SK-N-SH (cell line): ENCODE measurements at regions not wholly inside any gene's neighbourhood (a gene's known extent, or its start where the extent isn't known, plus 50 kb on each side); places are given as distances from the start of the nearest gene placed in this dataset.

ENCODE experiments used
- CTCF ChIA-PET: fragments of 300-600, 350-600 bp; formaldehyde crosslinking; extraction: SDS; loops from one replicate; lab custom pipeline; 2021; lab: Yijun Ruan, JAX
- POLR2A ChIA-PET: fragments of 350-600 bp; sonication (Branson Sonifier 250); formaldehyde crosslinking; extraction: SDS; loops from one replicate; lab custom pipeline; 2020; ENCODE audit warnings: antibody characterized with exemption, inconsistent platforms; lab: Yijun Ruan, JAX
- DNase-seq: peaks from one replicate; pipeline ENCODE4 v3.0.0; 2012
- H2AFZ ChIP-seq: fragments of 200-600 bp; sonication (generic); 2 replicates; pipeline ENCODE4 v1.8.1; 2016; ENCODE audit warnings: antibody characterized with exemption, mild to moderate bottlenecking, low read depth
- H3F3A ChIP-seq: fragments of 200-600 bp; sonication (generic); replicated peaks from 2 replicates; pipeline ENCODE3; 2016; ENCODE audit warnings: antibody characterized with exemption, mild to moderate bottlenecking; ENCODE audit not compliant: insufficient read depth
- H3K27ac ChIP-seq, 2 experiments: fragments of 200-500 bp in 1 of 2; fragments of 200-600 bp in 1 of 2; sonication (Bioruptor generic) in 1 of 2; sonication (generic), shearing (Covaris generic) in 1 of 2; 2 replicates each; pipeline versions ENCODE4 v1.5.1 to v1.6.1; 2014 to 2016; ENCODE audit warnings: low read depth in 2 of 2, inconsistent platforms in 1 of 2, low read length in 1 of 2, mild to moderate bottlenecking in 1 of 2, mixed read lengths in 1 of 2
- H3K27me3 ChIP-seq: fragments of 200-600 bp; sonication (generic), shearing (Covaris generic); 2 replicates; pipeline ENCODE4 v1.6.1; 2016; ENCODE audit warnings: mixed run types; ENCODE audit not compliant: insufficient read depth
- H3K36me3 ChIP-seq, 2 experiments: fragments of 200-500 bp in 1 of 2; fragments of 200-600 bp in 1 of 2; sonication (Bioruptor generic) in 1 of 2; sonication (generic) in 1 of 2; replicated peaks in 1 of 2; 2 replicates each; pipeline versions ENCODE3 to v1.5.1; 2014 to 2016; ENCODE audit warnings: low read length in 1 of 2, mild to moderate bottlenecking in 1 of 2; ENCODE audit not compliant: insufficient read depth in 2 of 2, control insufficient read depth in 1 of 2
- H3K4me1 ChIP-seq, 2 experiments: fragments of 200-500 bp in 1 of 2; fragments of 200-600 bp in 1 of 2; sonication (Bioruptor generic) in 1 of 2; sonication (generic), shearing (Covaris generic) in 1 of 2; 2 replicates each; pipeline versions ENCODE4 v1.5.1 to v1.6.1; 2014 to 2016; ENCODE audit warnings: low read depth in 1 of 2, low read length in 1 of 2, mixed run types in 1 of 2; ENCODE audit not compliant: insufficient read depth in 2 of 2, control insufficient read depth in 1 of 2
- H3K4me2 ChIP-seq: fragments of 200-600 bp; sonication (generic), shearing (Covaris generic); 2 replicates; pipeline ENCODE4 v1.6.1; 2017; ENCODE audit warnings: mixed run types
- H3K4me3 ChIP-seq, 2 experiments: fragments of 200-500 bp in 1 of 2; fragments of 200-600 bp in 1 of 2; sonication (Bioruptor generic) in 1 of 2; sonication (generic), shearing (Covaris generic) in 1 of 2; 2 replicates each; pipeline versions ENCODE4 v1.5.1 to v1.8.1; 2014 to 2016; ENCODE audit warnings: low read depth in 2 of 2, inconsistent platforms in 1 of 2, low read length in 1 of 2, mild to moderate bottlenecking in 1 of 2, mixed read lengths in 1 of 2, moderate library complexity in 1 of 2
- H3K79me2 ChIP-seq: fragments of 200-600 bp; sonication (generic); 2 replicates; pipeline ENCODE4 v1.8.1; 2017; ENCODE audit warnings: mild to moderate bottlenecking; ENCODE audit not compliant: insufficient read depth
- H3K9ac ChIP-seq: fragments of 200-600 bp; sonication (generic); 2 replicates; pipeline ENCODE4 v1.6.1; 2017; ENCODE audit warnings: mixed run types
- H3K9me2 ChIP-seq: fragments of 200-600 bp; sonication (generic); 2 replicates; pipeline ENCODE4 v1.6.1; 2017; ENCODE audit warnings: mixed run types
- H3K9me3 ChIP-seq: fragments of 200-600 bp; sonication (generic); 2 replicates; pipeline ENCODE4 v1.6.1; 2017; ENCODE audit warnings: mixed run types, mild to moderate bottlenecking, moderate library complexity
- H4K20me1 ChIP-seq: fragments of 200-600 bp; sonication (generic); 2 replicates; pipeline ENCODE4 v1.6.1; 2017; ENCODE audit warnings: mild to moderate bottlenecking, mixed run types; ENCODE audit not compliant: insufficient read depth
- CHD2 ChIP-seq: fragments of 150-350 bp; IDR thresholded peaks from 2 replicates; pipeline ENCODE4 v1.6.1; 2018; ENCODE audit warnings: low read length; ENCODE audit not compliant: partially characterized antibody
- EP300 ChIP-seq, 2 experiments: IDR thresholded peaks; 2 replicates each; pipeline versions ENCODE4 v1.4.0 to v1.6.1; 2012; ENCODE audit warnings: borderline replicate concordance in 1 of 2, low read depth in 1 of 2, low read length in 1 of 2
- EZH2phosphoT487 ChIP-seq: fragments of 200-600 bp; sonication (generic); IDR thresholded peaks from 2 replicates; pipeline ENCODE4 v1.6.1; 2017; ENCODE audit warnings: low read depth, mixed run types, mild to moderate bottlenecking, antibody characterized with exemption, moderate library complexity, borderline replicate concordance
- GABPA ChIP-seq: IDR thresholded peaks from 2 replicates; pipeline ENCODE4 v1.4.0; 2012; ENCODE audit warnings: low read depth, mild to moderate bottlenecking
- GATA2 ChIP-seq: sonication (generic); formaldehyde crosslinking; IDR thresholded peaks from 2 replicates; pipeline ENCODE4 v1.5.0; 2020; ENCODE audit warnings: mild to moderate bottlenecking, missing genetic modification reagents
- JUND ChIP-seq: IDR thresholded peaks from 2 replicates; pipeline ENCODE4 v1.4.0; 2012
- MEF2A ChIP-seq: IDR thresholded peaks from 2 replicates; pipeline ENCODE4 v1.4.0; 2012; ENCODE audit warnings: low read depth, borderline replicate concordance
- NRF1 ChIP-seq: IDR thresholded peaks from 2 replicates; pipeline ENCODE4 v1.6.1; 2012; ENCODE audit warnings: low read depth, mild to moderate bottlenecking, low read length
- RCOR1 ChIP-seq: fragments of 150-350 bp; IDR thresholded peaks from 2 replicates; pipeline ENCODE4 v1.6.1; 2017; ENCODE audit warnings: antibody characterized with exemption, low read length
- RFX5 ChIP-seq: IDR thresholded peaks from 2 replicates; pipeline ENCODE4 v1.6.1; 2012; ENCODE audit warnings: mild to moderate bottlenecking, improper control_type of control experiment, low read length
- SMC3 ChIP-seq: IDR thresholded peaks from 2 replicates; pipeline ENCODE4 v1.6.1; 2012; ENCODE audit warnings: low read depth, low read length, improper control_type of control experiment
- YY1 ChIP-seq: IDR thresholded peaks from 2 replicates; pipeline ENCODE4 v1.4.0; 2012; ENCODE audit warnings: low read depth, mild to moderate bottlenecking
- WGBS: methylation state at CpG from one replicate; pipeline ENCODE4 v1.1.6; 2017; ENCODE audit warnings: low lambda C conversion rate; 5-methylcytosine and 5-hydroxymethylcytosine counted together
- TF ChIP-seq, protein P1 (sequence below): fragments of 150-350 bp; IDR thresholded peaks from 2 replicates; pipeline ENCODE4 v1.6.1; 2017; ENCODE audit warnings: antibody characterized with exemption, low read length, low read depth, borderline replicate concordance
- TF ChIP-seq, protein P2 (sequence below): fragments of 200-600 bp; sonication (generic); IDR thresholded peaks from 2 replicates; pipeline ENCODE4 v1.6.1; 2017; ENCODE audit warnings: antibody characterized with exemption, mild to moderate bottlenecking, moderate library complexity

DNA sequence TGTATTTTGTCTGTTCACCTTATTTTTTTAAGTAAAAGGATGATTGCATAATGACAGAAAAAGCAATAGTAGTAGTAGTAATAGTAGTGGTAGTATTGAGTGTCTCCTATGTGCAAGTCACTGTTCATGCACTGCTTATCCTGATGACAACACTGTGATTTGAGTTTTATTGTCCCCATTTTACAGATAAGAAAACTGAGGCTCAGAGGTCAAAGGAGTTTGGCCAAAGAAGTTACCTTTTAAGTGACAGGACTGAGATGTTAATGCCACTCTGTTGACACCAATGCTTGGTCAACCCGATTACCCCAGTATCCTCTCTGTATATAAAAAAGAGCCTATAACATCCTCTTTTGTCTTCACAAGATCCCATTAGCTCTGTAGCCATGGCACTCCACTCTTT lies 100.5 kb upstream of the FRMPD3 start:
- no peak for TF ChIP-seq SMC3
- TF ChIP-seq MEF2A: no peak
- no peak for TF ChIP-seq GABPA
- TF ChIP-seq, protein P1, sequence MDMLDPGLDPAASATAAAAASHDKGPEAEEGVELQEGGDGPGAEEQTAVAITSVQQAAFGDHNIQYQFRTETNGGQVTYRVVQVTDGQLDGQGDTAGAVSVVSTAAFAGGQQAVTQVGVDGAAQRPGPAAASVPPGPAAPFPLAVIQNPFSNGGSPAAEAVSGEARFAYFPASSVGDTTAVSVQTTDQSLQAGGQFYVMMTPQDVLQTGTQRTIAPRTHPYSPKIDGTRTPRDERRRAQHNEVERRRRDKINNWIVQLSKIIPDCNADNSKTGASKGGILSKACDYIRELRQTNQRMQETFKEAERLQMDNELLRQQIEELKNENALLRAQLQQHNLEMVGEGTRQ: no peak
- no peak for TF ChIP-seq RCOR1
- TF ChIP-seq, protein P2, sequence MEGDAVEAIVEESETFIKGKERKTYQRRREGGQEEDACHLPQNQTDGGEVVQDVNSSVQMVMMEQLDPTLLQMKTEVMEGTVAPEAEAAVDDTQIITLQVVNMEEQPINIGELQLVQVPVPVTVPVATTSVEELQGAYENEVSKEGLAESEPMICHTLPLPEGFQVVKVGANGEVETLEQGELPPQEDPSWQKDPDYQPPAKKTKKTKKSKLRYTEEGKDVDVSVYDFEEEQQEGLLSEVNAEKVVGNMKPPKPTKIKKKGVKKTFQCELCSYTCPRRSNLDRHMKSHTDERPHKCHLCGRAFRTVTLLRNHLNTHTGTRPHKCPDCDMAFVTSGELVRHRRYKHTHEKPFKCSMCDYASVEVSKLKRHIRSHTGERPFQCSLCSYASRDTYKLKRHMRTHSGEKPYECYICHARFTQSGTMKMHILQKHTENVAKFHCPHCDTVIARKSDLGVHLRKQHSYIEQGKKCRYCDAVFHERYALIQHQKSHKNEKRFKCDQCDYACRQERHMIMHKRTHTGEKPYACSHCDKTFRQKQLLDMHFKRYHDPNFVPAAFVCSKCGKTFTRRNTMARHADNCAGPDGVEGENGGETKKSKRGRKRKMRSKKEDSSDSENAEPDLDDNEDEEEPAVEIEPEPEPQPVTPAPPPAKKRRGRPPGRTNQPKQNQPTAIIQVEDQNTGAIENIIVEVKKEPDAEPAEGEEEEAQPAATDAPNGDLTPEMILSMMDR: no peak
- Histone ChIP-seq H3K9ac (no peak overlapping the region), H3K4me3 (no peak overlapping the region), H3K4me1 (no peaks in the 10 kb centered on the region), H3K79me2 (no peaks in the 10 kb centered on the region), H3K4me2 (no peak overlapping the region), H3K27me3 (peaks cover 16% of the 10 kb centered on the region; the same call in 1 of the 2 replicates), H3K27ac (no peak overlapping the region), H3K9me3 (no peaks in the 10 kb centered on the region), H3F3A (no peaks in the 10 kb centered on the region), H3K9me2 (no peaks in the 10 kb centered on the region), H4K20me1 (no peaks in the 10 kb centered on the region), H2AFZ (no peak overlapping the region), H3K36me3 (no peaks in the 10 kb centered on the region)
- ChIA-PET CTCF (no interaction called here), POLR2A (no interaction called here)
- DNase-seq: no peak
- WGBS: 17% methylated on average over 1 of the region's 1 CpG

DNA sequence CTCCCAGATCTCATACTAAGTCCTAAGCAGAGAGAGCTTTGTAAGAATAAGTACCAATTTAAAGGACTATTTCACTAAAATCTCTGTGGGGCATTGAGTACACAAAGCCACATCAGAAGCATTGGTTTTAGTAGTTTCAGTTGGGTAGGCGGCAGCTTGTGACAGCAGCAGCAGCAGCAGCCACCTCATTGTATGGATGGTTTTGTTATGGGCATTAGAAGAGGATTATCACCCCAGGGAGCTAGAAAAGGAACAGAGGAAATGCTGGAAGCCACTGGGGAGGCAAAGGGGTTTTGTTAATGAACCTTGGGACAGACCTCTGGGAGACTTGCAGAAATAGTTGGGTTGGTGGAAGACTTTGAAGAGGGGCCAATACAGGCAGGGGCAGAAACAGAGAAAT lies 93.9 kb upstream of the FRMPD3 start:
- WGBS: 7% methylated on average over 1 of the region's 1 CpG
- Histone ChIP-seq H4K20me1 (no peaks in the 10 kb centered on the region), H2AFZ (no peak overlapping the region), H3K79me2 (no peaks in the 10 kb centered on the region), H3K4me3 (no peak overlapping the region), H3K4me2 (no peak overlapping the region), H3K27ac (no peak overlapping the region), H3F3A (no peaks in the 10 kb centered on the region), H3K36me3 (no peaks in the 10 kb centered on the region), H3K4me1 (no peaks in the 10 kb centered on the region), H3K9ac (no peak overlapping the region), H3K9me2 (no peaks in the 10 kb centered on the region), H3K9me3 (no peaks in the 10 kb centered on the region)
- ChIA-PET CTCF (interaction anchor here (1.9 kb wide), 1 partner anchor 16 kb away, joined by 5 read pairs; no protein-coding TSS in a partner anchor), POLR2A (no interaction called here)
- no peak for DNase-seq
- TF ChIP-seq RFX5 (no peak), CHD2 (no peak), NRF1 (no peak), EP300 (IDR thresholded peaks at IDR 0.05; ENCODE audit: borderline replicate concordance in 1 of 2, low read depth in 1 of 2, low read length in 1 of 2) (no peak), MEF2A (no peak), JUND (no peak), GATA2 (CRISPR knock-in tag) (no peak), EZH2phosphoT487 (no peak), YY1 (no peak), SMC3 (no peak)
- TF ChIP-seq, all 33 proteins: peak for 0
- H3K27me3 ChIP-seq: peaks cover 9% of the 10 kb centered on the region; the same call in 1 of the 2 replicates
